GM19240 (cell line): ENCODE measurements at regions not wholly inside any gene's neighbourhood (a gene's known extent, or its start where the extent isn't known, plus 50 kb on each side); places are given as distances from the start of the nearest gene placed in this dataset.

ENCODE experiments used
- DNase-seq: peaks from one replicate; pipeline ENCODE4 v3.0.0; 2011; ENCODE audit warnings: low spot score; ENCODE audit not compliant: insufficient read length

DNA sequence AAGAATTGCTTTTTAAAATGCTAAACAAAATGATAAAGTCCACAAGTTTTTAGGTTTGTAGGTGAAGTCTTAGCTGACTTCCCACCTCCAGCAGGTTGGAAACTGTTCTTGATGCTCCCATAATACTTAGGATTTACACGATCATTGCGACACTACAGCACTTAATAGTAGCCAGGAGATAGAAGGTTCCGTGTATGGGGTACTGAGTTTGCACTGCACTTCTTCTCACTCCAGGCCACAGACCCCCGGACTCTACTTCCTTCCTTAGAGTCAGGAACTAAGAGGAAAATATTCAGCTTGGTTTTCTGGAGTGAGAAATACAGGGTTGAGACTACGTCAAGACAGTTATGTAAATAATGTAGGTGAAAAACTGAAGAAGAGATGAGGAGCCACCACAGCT lies 56.1 kb upstream of the SGK1 start:
- no peak for DNase-seq

DNA sequence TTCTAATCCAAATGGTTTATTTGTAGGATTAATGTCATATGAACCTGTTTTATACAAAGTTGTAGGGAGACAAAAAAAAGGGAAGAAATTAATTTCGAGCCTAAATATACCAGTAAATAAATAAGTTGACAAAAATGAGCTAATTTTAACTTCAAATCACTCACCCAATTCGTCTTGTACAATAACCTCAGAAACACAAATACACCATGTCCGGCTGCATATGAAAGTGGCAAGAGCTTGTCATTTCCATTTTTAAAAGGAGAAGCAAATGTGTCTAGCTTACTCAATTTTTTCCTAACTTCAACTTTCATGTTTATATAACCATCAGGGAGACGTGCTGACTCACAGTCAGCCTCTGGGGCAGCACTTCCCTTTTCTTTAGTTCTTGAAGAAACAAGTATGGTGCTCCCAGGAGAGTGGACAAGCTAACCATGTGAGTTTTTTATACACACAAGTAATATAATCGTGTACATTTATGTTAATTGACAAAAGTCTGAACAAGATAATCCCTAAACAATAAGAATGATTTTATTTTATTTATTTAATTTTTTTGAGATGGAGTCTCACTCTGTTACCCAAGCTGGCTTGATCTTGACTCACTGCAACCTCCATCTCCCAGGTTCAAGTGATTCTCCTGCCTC lies 55.5 kb upstream of the SGK1 start:
- no peak for DNase-seq

- no peak for DNase-seq
Measured at GRCh38 chr6:134372603-134373281, 54.8 kb upstream of the SGK1 start.

DNA sequence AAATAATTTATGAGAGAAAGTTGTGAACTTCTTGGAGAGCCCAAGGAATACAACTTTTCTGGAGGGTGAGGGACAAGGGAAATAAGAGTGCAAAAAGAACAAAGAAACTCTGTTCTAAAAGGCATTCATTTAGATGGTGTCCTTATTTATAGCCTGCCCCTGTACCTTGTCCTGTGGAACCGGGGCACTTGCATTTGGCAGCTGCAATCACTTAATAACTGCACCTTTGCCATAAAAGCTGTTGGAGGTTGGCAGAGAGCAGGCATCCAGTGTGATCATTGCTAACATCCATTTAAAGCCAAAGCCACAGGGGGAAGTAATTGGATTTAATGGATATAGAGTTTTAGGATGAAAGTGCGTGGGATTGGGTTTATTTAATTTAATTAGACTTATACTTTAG lies 50.8 kb upstream of the SGK1 start:
- DNase-seq = no peak
